GM12873 (cell line): ENCODE measurements at regions not wholly inside any gene's neighbourhood (a gene's known extent, or its start where the extent isn't known, plus 50 kb on each side); places are given as distances from the start of the nearest gene placed in this dataset.

Source experiments
- TF ChIP-seq, protein P1 (sequence below): IDR thresholded peaks from 2 replicates; pipeline ENCODE4 v1.5.1; 2012; ENCODE audit warnings: low read depth, mild to moderate bottlenecking, moderate library complexity, low read length, control low read depth; ENCODE audit not compliant: insufficient read depth; ENCODE audit errors: missing control alignments

GRCh38 chr7:12123172-12123571, 87.9 kb upstream of the TMEM106B start:
- TF ChIP-seq, protein P1, sequence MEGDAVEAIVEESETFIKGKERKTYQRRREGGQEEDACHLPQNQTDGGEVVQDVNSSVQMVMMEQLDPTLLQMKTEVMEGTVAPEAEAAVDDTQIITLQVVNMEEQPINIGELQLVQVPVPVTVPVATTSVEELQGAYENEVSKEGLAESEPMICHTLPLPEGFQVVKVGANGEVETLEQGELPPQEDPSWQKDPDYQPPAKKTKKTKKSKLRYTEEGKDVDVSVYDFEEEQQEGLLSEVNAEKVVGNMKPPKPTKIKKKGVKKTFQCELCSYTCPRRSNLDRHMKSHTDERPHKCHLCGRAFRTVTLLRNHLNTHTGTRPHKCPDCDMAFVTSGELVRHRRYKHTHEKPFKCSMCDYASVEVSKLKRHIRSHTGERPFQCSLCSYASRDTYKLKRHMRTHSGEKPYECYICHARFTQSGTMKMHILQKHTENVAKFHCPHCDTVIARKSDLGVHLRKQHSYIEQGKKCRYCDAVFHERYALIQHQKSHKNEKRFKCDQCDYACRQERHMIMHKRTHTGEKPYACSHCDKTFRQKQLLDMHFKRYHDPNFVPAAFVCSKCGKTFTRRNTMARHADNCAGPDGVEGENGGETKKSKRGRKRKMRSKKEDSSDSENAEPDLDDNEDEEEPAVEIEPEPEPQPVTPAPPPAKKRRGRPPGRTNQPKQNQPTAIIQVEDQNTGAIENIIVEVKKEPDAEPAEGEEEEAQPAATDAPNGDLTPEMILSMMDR: no peak

DNA sequence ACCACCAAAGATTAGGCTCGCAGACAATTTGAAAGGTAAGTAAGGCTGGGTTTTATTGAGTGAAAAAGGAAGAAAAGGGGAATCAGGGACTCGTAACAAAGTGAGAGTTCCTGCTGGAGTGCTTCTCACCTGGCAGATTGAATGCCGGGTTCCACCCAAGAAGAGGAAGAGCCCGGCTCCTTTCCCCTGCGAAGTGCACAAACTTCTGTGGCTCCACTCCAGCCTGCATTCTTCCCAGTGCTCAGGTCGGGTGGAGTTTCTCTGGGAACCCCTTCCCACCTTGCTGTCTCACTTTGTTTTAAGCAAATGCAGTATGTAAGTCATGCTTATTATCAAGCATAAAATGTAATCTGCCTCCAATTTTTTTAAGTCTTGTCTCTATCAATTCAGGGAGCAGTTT, 87.1 kb upstream of the TMEM106B start:
- TF ChIP-seq, protein P1: no peak

DNA sequence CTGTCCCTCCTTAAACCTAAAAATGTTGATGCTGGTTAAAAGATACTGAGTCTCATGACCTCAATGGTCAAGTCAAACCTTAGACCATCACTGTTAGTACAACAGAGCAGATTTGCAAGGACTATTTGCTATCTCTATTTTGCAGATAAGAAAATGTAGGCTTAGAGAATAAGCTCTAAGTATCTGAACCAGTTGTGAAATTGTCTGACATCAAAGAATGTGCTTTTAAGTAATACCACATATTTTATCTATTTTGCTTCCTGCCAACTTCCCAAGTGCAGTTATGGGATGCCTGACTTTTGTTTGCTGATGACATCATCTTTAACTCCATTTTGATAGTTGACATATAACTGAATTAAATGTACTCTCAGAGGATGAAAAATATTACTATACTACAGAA, 83.6 kb upstream of the TMEM106B start:
- TF ChIP-seq, protein P1: no peak

GRCh38 chr7:12130609-12131008, 80.5 kb upstream of the TMEM106B start:
- TF ChIP-seq, protein P1: no peak

DNA sequence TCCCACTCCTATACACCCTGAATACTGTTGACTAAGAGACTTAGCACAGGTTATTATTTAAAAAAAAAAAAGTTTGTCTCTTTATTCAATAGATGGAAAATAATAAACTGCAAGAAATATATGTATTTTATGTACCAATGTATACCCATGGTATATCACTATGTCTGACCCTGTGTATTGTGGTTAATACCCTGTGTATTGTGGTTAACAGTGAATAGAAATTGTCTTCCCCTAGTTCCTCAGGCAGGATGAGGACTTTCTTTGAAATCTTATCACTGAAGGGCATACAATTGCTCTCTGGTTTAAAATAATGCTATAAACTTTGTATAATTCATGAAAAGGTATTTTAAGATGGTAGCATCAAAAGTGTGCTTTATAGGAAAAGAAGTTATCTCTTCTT, 80.0 kb upstream of the TMEM106B start:
- TF ChIP-seq, protein P1: no peak

DNA sequence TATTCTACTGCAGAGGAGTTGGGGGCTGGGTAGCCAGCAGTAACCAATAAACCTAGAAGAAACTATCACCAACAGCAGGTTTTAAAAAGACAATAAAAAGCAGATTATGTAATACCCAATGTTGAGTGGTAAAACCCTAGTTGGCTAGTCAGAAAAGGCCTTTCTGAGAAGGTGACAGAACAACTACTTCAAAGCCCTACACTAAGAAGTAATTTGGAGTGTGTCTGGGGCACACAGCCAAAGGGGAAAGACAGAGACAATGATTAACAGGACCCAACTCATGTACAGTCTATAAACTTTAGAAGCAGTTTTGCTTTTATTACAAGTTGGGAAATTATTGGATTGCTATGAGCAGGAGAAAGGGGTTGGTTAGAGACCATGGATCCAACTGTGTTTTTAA, 77.2 kb upstream of the TMEM106B start:
- TF ChIP-seq, protein P1: no peak

DNA sequence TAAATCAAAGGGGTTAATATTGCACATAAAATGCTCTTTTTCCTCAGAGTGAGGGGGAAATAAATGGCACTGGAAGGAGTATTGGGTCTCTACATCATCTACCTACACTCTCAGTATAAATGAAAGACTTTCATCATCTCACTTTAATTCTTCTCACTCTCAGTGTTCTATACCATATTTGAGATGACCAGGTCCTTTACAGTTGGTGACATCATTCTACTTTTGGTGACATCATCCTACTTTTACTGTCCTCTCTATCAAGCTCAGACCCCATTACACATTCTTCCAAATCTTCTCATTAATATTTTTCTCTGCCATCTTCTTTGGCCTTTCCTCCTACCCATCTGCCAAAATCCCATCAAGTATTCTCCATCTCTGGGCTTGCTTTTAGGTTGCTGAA, 74.6 kb upstream of the TMEM106B start:
- TF ChIP-seq, protein P1: no peak
